HEK293 (cell line): ENCODE measurements at regions not wholly inside any gene's neighbourhood (a gene's known extent, or its start where the extent isn't known, plus 50 kb on each side); places are given as distances from the start of the nearest gene placed in this dataset.
A peak's percentile ranks its signal among the peaks of the same experiment; 100 is the strongest.

Source experiments
- HOXD13 ChIP-seq: sonication (generic); formaldehyde crosslinking; IDR thresholded peaks from 2 replicates; pipeline ENCODE4 v1.8.0; 2022; ENCODE audit warnings: missing genetic modification reagents, borderline replicate concordance
- IKZF3 ChIP-seq: fragments of 450-650 bp; IDR thresholded peaks from 2 replicates; pipeline ENCODE4 v1.5.0; 2018; ENCODE audit warnings: missing biosample characterization, mild to moderate bottlenecking, missing genetic modification characterization, moderate library complexity
- KLF1 ChIP-seq: fragments of 450-650 bp; formaldehyde crosslinking; IDR thresholded peaks from 2 replicates; pipeline ENCODE4 v1.5.1; 2016; ENCODE audit warnings: missing biosample characterization, missing genetic modification characterization
- KLF16 ChIP-seq: fragments of 450-650 bp; formaldehyde crosslinking; IDR thresholded peaks from 2 replicates; pipeline ENCODE4 v1.5.1; 2017; ENCODE audit warnings: missing biosample characterization, missing genetic modification characterization
- MZF1 ChIP-seq: fragments of 450-650 bp; formaldehyde crosslinking; IDR thresholded peaks from 2 replicates; pipeline ENCODE4 v1.5.1; 2017; ENCODE audit warnings: missing biosample characterization, missing genetic modification characterization, borderline replicate concordance
- OSR2 ChIP-seq: fragments of 450-650 bp; formaldehyde crosslinking; IDR thresholded peaks from 2 replicates; pipeline ENCODE4 v1.5.1; 2016; ENCODE audit warnings: missing biosample characterization, missing genetic modification characterization
- PRDM1 ChIP-seq: fragments of 450-650 bp; formaldehyde crosslinking; IDR thresholded peaks from 2 replicates; pipeline ENCODE4; 2016; ENCODE audit warnings: missing biosample characterization, missing genetic modification characterization
- PRDM4 ChIP-seq: fragments of 450-650 bp; formaldehyde crosslinking; IDR thresholded peaks from 2 replicates; pipeline ENCODE4 v1.5.1; 2017; ENCODE audit warnings: missing biosample characterization, missing genetic modification characterization
- RBAK ChIP-seq: fragments of 450-650 bp; formaldehyde crosslinking; IDR thresholded peaks from 2 replicates; pipeline ENCODE4 v1.5.1; 2016; ENCODE audit warnings: missing biosample characterization, missing genetic modification characterization
- ZBTB26 ChIP-seq: fragments of 450-650 bp; formaldehyde crosslinking; optimal IDR thresholded peaks from 2 replicates; pipeline ENCODE3; 2016; ENCODE audit warnings: missing biosample characterization, mild to moderate bottlenecking, missing genetic modification characterization
- ZBTB6 ChIP-seq: fragments of 450-650 bp; formaldehyde crosslinking; IDR thresholded peaks from 2 replicates; pipeline ENCODE4 v1.5.1; 2017; ENCODE audit warnings: missing biosample characterization, missing genetic modification characterization
- ZFHX2 ChIP-seq: fragments of 450-650 bp; formaldehyde crosslinking; conservative IDR thresholded peaks from 2 replicates; pipeline ENCODE4 v1.5.1; 2016; ENCODE audit warnings: missing biosample characterization, missing genetic modification characterization
- ZNF175 ChIP-seq: fragments of 450-650 bp; formaldehyde crosslinking; IDR thresholded peaks from 2 replicates; pipeline ENCODE4 v1.5.1; 2016; ENCODE audit warnings: missing biosample characterization, missing genetic modification characterization
- ZNF202 ChIP-seq: fragments of 450-650 bp; formaldehyde crosslinking; IDR thresholded peaks from 2 replicates; pipeline ENCODE4 v1.5.1; 2016; ENCODE audit warnings: missing biosample characterization, missing genetic modification characterization, borderline replicate concordance
- ZNF23 ChIP-seq: fragments of 450-650 bp; formaldehyde crosslinking; IDR thresholded peaks from 2 replicates; pipeline ENCODE4 v1.5.1; 2016; ENCODE audit warnings: missing biosample characterization, missing genetic modification characterization, borderline replicate concordance
- ZNF391 ChIP-seq: fragments of 450-650 bp; formaldehyde crosslinking; IDR thresholded peaks from 2 replicates; pipeline ENCODE4 v1.5.1; 2016; ENCODE audit warnings: low read depth, missing biosample characterization, missing genetic modification characterization, borderline replicate concordance
- ZNF423 ChIP-seq: fragments of 450-650 bp; formaldehyde crosslinking; IDR thresholded peaks from 2 replicates; pipeline ENCODE4 v1.5.1; 2016; ENCODE audit warnings: missing biosample characterization, missing genetic modification characterization
- ZNF654 ChIP-seq: fragments of 450-650 bp; formaldehyde crosslinking; IDR thresholded peaks from 2 replicates; pipeline ENCODE4 v1.5.1; 2016; ENCODE audit warnings: low read depth, missing biosample characterization, missing genetic modification characterization
- ZSCAN16 ChIP-seq: fragments of 450-650 bp; formaldehyde crosslinking; IDR thresholded peaks from 2 replicates; pipeline ENCODE4 v1.5.1; 2016; ENCODE audit warnings: missing biosample characterization, missing genetic modification characterization
- ZSCAN30 ChIP-seq: fragments of 450-650 bp; IDR thresholded peaks from 2 replicates; pipeline ENCODE4 v1.5.1; 2018; ENCODE audit warnings: missing biosample characterization, mild to moderate bottlenecking, missing genetic modification characterization, moderate library complexity
- ZSCAN5A ChIP-seq: fragments of 450-650 bp; formaldehyde crosslinking; IDR thresholded peaks from 2 replicates; pipeline ENCODE4 v1.5.1; 2016; ENCODE audit warnings: missing biosample characterization, missing genetic modification characterization
- TF ChIP-seq, protein P1 (sequence below): fragments of 450-650 bp; formaldehyde crosslinking; IDR thresholded peaks from 2 replicates; pipeline ENCODE4 v1.5.1; 2016; ENCODE audit warnings: missing biosample characterization, missing genetic modification characterization, borderline replicate concordance
- TF ChIP-seq, protein P2 (sequence below): fragments of 450-650 bp; formaldehyde crosslinking; IDR thresholded peaks from 2 replicates; pipeline ENCODE4 v1.5.1; 2016; ENCODE audit warnings: missing biosample characterization, missing genetic modification characterization
- TF ChIP-seq, protein P3 (sequence below): fragments of 450-650 bp; formaldehyde crosslinking; IDR thresholded peaks from 2 replicates; pipeline ENCODE4 v1.5.1; 2016; ENCODE audit warnings: missing biosample characterization, missing genetic modification characterization

- TF ChIP-seq ZSCAN16 (tag by site-specific recombination) (no peak), ZNF654 (no peak), ZSCAN5A (tag by site-specific recombination) (no peak), KLF1 (tag by site-specific recombination) (peak; percentile 68), ZSCAN30 (tag by site-specific recombination) (no peak), OSR2 (tag by site-specific recombination) (no peak), RBAK (no peak), ZNF175 (tag by site-specific recombination) (no peak), KLF16 (tag by site-specific recombination) (no peak), ZFHX2 (tag by site-specific recombination) (no peak), PRDM1 (tag by site-specific recombination) (no peak), IKZF3 (tag by site-specific recombination) (no peak), ZNF391 (tag by site-specific recombination) (no peak), PRDM4 (tag by site-specific recombination) (no peak), ZBTB26 (tag by site-specific recombination) (no peak), MZF1 (tag by site-specific recombination) (no peak), HOXD13 (CRISPR knock-in tag) (no peak), ZNF423 (tag by site-specific recombination) (no peak), ZNF202 (tag by site-specific recombination) (no peak), ZNF23 (tag by site-specific recombination) (no peak), ZBTB6 (tag by site-specific recombination) (no peak; the same call in 1 of the 2 replicates)
- TF ChIP-seq, protein P1, sequence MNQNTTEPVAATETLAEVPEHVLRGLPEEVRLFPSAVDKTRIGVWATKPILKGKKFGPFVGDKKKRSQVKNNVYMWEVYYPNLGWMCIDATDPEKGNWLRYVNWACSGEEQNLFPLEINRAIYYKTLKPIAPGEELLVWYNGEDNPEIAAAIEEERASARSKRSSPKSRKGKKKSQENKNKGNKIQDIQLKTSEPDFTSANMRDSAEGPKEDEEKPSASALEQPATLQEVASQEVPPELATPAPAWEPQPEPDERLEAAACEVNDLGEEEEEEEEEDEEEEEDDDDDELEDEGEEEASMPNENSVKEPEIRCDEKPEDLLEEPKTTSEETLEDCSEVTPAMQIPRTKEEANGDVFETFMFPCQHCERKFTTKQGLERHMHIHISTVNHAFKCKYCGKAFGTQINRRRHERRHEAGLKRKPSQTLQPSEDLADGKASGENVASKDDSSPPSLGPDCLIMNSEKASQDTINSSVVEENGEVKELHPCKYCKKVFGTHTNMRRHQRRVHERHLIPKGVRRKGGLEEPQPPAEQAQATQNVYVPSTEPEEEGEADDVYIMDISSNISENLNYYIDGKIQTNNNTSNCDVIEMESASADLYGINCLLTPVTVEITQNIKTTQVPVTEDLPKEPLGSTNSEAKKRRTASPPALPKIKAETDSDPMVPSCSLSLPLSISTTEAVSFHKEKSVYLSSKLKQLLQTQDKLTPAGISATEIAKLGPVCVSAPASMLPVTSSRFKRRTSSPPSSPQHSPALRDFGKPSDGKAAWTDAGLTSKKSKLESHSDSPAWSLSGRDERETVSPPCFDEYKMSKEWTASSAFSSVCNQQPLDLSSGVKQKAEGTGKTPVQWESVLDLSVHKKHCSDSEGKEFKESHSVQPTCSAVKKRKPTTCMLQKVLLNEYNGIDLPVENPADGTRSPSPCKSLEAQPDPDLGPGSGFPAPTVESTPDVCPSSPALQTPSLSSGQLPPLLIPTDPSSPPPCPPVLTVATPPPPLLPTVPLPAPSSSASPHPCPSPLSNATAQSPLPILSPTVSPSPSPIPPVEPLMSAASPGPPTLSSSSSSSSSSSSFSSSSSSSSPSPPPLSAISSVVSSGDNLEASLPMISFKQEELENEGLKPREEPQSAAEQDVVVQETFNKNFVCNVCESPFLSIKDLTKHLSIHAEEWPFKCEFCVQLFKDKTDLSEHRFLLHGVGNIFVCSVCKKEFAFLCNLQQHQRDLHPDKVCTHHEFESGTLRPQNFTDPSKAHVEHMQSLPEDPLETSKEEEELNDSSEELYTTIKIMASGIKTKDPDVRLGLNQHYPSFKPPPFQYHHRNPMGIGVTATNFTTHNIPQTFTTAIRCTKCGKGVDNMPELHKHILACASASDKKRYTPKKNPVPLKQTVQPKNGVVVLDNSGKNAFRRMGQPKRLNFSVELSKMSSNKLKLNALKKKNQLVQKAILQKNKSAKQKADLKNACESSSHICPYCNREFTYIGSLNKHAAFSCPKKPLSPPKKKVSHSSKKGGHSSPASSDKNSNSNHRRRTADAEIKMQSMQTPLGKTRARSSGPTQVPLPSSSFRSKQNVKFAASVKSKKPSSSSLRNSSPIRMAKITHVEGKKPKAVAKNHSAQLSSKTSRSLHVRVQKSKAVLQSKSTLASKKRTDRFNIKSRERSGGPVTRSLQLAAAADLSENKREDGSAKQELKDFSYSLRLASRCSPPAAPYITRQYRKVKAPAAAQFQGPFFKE (tag by site-specific recombination), result no peak
- TF ChIP-seq, protein P2, sequence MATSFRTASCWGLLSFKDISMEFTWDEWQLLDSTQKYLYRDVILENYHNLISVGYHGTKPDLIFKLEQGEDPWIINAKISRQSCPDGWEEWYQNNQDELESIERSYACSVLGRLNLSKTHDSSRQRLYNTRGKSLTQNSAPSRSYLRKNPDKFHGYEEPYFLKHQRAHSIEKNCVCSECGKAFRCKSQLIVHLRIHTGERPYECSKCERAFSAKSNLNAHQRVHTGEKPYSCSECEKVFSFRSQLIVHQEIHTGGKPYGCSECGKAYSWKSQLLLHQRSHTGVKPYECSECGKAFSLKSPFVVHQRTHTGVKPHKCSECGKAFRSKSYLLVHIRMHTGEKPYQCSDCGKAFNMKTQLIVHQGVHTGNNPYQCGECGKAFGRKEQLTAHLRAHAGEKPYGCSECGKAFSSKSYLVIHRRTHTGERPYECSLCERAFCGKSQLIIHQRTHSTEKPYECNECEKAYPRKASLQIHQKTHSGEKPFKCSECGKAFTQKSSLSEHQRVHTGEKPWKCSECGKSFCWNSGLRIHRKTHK, result no peak
- TF ChIP-seq, protein P3, sequence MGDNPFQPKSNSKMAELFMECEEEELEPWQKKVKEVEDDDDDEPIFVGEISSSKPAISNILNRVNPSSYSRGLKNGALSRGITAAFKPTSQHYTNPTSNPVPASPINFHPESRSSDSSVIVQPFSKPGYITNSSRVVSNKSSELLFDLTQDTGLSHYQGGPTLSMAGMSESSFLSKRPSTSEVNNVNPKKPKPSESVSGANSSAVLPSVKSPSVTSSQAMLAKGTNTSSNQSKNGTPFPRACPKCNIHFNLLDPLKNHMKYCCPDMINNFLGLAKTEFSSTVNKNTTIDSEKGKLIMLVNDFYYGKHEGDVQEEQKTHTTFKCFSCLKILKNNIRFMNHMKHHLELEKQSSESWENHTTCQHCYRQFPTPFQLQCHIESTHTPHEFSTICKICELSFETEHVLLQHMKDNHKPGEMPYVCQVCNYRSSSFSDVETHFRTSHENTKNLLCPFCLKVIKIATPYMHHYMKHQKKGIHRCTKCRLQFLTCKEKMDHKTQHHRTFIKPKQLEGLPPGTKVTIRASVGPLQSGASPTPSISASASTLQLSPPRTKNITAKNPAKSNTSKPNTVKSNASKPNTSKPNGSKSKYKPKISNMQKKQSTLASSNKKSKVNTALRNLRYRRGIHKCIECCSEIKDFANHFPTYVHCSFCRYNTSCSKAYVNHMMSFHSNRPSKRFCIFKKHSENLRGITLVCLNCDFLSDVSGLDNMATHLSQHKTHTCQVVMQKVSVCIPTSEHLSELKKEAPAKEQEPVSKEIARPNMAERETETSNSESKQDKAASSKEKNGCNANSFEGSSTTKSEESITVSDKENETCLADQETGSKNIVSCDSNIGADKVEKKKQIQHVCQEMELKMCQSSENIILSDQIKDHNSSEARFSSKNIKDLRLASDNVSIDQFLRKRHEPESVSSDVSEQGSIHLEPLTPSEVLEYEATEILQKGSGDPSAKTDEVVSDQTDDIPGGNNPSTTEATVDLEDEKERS (tag by site-specific recombination), result no peak
These were observed 200.2 kb upstream of the FOXN2 start (continued) for GRCh38 chr2:48114256-48114655.
